GM18909 (cell line): ENCODE measurements at regions not wholly inside any gene's neighbourhood (a gene's known extent, or its start where the extent isn't known, plus 50 kb on each side); places are given as distances from the start of the nearest gene placed in this dataset.

ENCODE experiments used
- ATAC-seq: cut with Tn5 transposase; IDR thresholded peaks from one replicate; pipeline ENCODE4 v1.9.1; 2021; ENCODE audit warnings: mild to moderate bottlenecking; ENCODE audit not compliant: unreplicated experiment, poor library complexity

GRCh38 chr12:124236625-124237031 lies 58.3 kb upstream of the RFLNA start:
- no peak for ATAC-seq

GRCh38 chr12:124238886-124239285 lies 56.0 kb upstream of the RFLNA start:
- ATAC-seq, result no peak

GRCh38 chr12:124240493-124240892 lies 54.4 kb upstream of the RFLNA start:
- ATAC-seq, result no peak

- no peak for ATAC-seq
Measured at GRCh38 chr12:124241776-124242528, 52.9 kb upstream of the RFLNA start.

- no peak for ATAC-seq
Measured at GRCh38 chr12:124242529-124243065, 52.3 kb upstream of the RFLNA start.

GRCh38 chr12:124243936-124244335 lies 51.0 kb upstream of the RFLNA start:
- ATAC-seq, result no peak
